Trophoblast cell (in vitro differentiated cells and primary cell): ENCODE measurements at regions not wholly inside any gene's neighbourhood (a gene's known extent, or its start where the extent isn't known, plus 50 kb on each side); places are given as distances from the start of the nearest gene placed in this dataset.

Experiments
- DNase-seq, 2 donors: peaks; one replicate each; pipeline ENCODE4 v3.0.0-alpha.2; 2016
- H2AFZ ChIP-seq: 2 replicates; pipeline ENCODE4 v1.6.1; 2013; ENCODE audit warnings: low read length, moderate library complexity, mild to moderate bottlenecking; ENCODE audit not compliant: insufficient read depth, poor library complexity
- H2AK5ac ChIP-seq: 2 replicates; pipeline ENCODE4 v1.6.1; 2013; ENCODE audit warnings: mild to moderate bottlenecking, low read length
- H2BK120ac ChIP-seq: 2 replicates; pipeline ENCODE4 v1.6.1; 2013; ENCODE audit warnings: low read length, mild to moderate bottlenecking, moderate library complexity; ENCODE audit not compliant: insufficient read depth, poor library complexity
- H2BK12ac ChIP-seq: 2 replicates; pipeline ENCODE4 v1.6.1; 2013; ENCODE audit warnings: mild to moderate bottlenecking, low read length, moderate library complexity
- H2BK5ac ChIP-seq: 2 replicates; pipeline ENCODE4 v1.6.1; 2013; ENCODE audit warnings: low read length, low read depth, moderate library complexity, mild to moderate bottlenecking; ENCODE audit not compliant: poor library complexity
- H3K14ac ChIP-seq: 2 replicates; pipeline ENCODE4 v1.6.1; 2013; ENCODE audit warnings: mild to moderate bottlenecking, low read length
- H3K18ac ChIP-seq: 2 replicates; pipeline ENCODE4 v1.6.1; 2013; ENCODE audit warnings: mild to moderate bottlenecking, low read length
- H3K23ac ChIP-seq: 2 replicates; pipeline ENCODE4 v1.6.1; 2013; ENCODE audit warnings: low read length
- H3K27ac ChIP-seq: 2 replicates; pipeline ENCODE4 v1.5.1; 2013; ENCODE audit warnings: low read depth, mild to moderate bottlenecking, inconsistent platforms, low read length, moderate library complexity
- H3K27me3 ChIP-seq: 2 replicates; pipeline ENCODE4 v1.6.1; 2013; ENCODE audit warnings: inconsistent platforms, mild to moderate bottlenecking, low read length, moderate library complexity; ENCODE audit not compliant: insufficient read depth
- H3K36me3 ChIP-seq, 2 experiments: 1 replicate in 1 of 2; 2 replicates in 1 of 2; pipeline ENCODE4 v1.6.1; 2013; ENCODE audit warnings: low read length in 2 of 2, mild to moderate bottlenecking in 2 of 2, moderate library complexity in 1 of 2; ENCODE audit not compliant: insufficient read depth in 2 of 2, control insufficient read depth in 1 of 2
- H3K4ac ChIP-seq: 2 replicates; pipeline ENCODE4 v1.6.1; 2013; ENCODE audit warnings: low read depth, mild to moderate bottlenecking, low read length, moderate library complexity
- H3K4me1 ChIP-seq, 2 experiments: 1 replicate in 1 of 2; 2 replicates in 1 of 2; pipeline ENCODE4 v1.6.1; 2013; ENCODE audit warnings: low read length in 2 of 2, mild to moderate bottlenecking in 2 of 2, moderate library complexity in 1 of 2; ENCODE audit not compliant: insufficient read depth in 2 of 2, control insufficient read depth in 1 of 2
- H3K4me2 ChIP-seq: 2 replicates; pipeline ENCODE4 v1.6.1; 2013; ENCODE audit warnings: inconsistent platforms, mild to moderate bottlenecking, low read length, moderate library complexity
- H3K4me3 ChIP-seq: 2 replicates; pipeline ENCODE4 v1.5.1; 2013; ENCODE audit warnings: mild to moderate bottlenecking, low read depth, low read length, inconsistent platforms
- H3K79me1 ChIP-seq: one replicate; pipeline ENCODE4 v1.6.1; 2013; ENCODE audit warnings: low read length
- H3K79me2 ChIP-seq: 2 replicates; pipeline ENCODE4 v1.6.1; 2013; ENCODE audit warnings: low read length, mild to moderate bottlenecking; ENCODE audit not compliant: control insufficient read depth, insufficient read depth, poor library complexity
- H3K9ac ChIP-seq: 2 replicates; pipeline ENCODE4 v1.6.1; 2013; ENCODE audit warnings: mild to moderate bottlenecking, low read length
- H3K9me3 ChIP-seq: 2 replicates; pipeline ENCODE4 v1.6.1; 2013; ENCODE audit warnings: low read depth, mild to moderate bottlenecking, control low read depth, inconsistent platforms, low read length; ENCODE audit not compliant: insufficient read depth
- H4K12ac ChIP-seq: 2 replicates; pipeline ENCODE4 v1.6.1; 2013; ENCODE audit warnings: low read depth, mild to moderate bottlenecking, low read length, moderate library complexity
- H4K8ac ChIP-seq: 2 replicates; pipeline ENCODE4 v1.6.1; 2013; ENCODE audit warnings: low read depth, mild to moderate bottlenecking, low read length, moderate library complexity
- H4K91ac ChIP-seq: one replicate; pipeline ENCODE4 v1.6.1; 2013; ENCODE audit warnings: low read depth, mild to moderate bottlenecking, low read length, moderate library complexity
- WGBS: extraction: QIAGEN DNeasy Blood & Tissue Kit; methylation state at CpG from one replicate; pipeline ENCODE4 v1.1.7; 2013; ENCODE audit warnings: missing lambda C conversion rate; ENCODE audit not compliant: insufficient read length, insufficient coverage; ENCODE audit errors: extremely low coverage; 5-methylcytosine and 5-hydroxymethylcytosine counted together

- no peak overlapping the region for H4K91ac ChIP-seq
- no peak overlapping the region for H3K4me2 ChIP-seq
- H2BK120ac ChIP-seq: no peak overlapping the region
- no peaks in the 10 kb centered on the region for H3K9me3 ChIP-seq
- no peaks in the 10 kb centered on the region for H3K79me1 ChIP-seq
- no peak overlapping the region for H3K4me3 ChIP-seq
- no peak overlapping the region for H3K23ac ChIP-seq
- DNase-seq: no peak
- H3K36me3 ChIP-seq: no peaks in the 10 kb centered on the region
- H3K27ac ChIP-seq: no peak overlapping the region
- no peak overlapping the region for H3K18ac ChIP-seq
- H3K14ac ChIP-seq: no peak overlapping the region
- H4K12ac ChIP-seq: no peak overlapping the region
- H3K4ac ChIP-seq: no peak overlapping the region
- no peak overlapping the region for H3K9ac ChIP-seq
- H2AFZ ChIP-seq: no peak overlapping the region
- no peak overlapping the region for H2AK5ac ChIP-seq
- H2BK12ac ChIP-seq: no peak overlapping the region
- H3K27me3 ChIP-seq: no peaks in the 10 kb centered on the region
- no peak overlapping the region for H4K8ac ChIP-seq
- no CpG with 5 or more reads among the region's 4 CpGs for WGBS
- H3K4me1 ChIP-seq: no peaks in the 10 kb centered on the region
- no peaks in the 10 kb centered on the region for H3K79me2 ChIP-seq
- no peak overlapping the region for H2BK5ac ChIP-seq
Measured at GRCh38 chr13:47548294-47548840, 452.7 kb downstream of the SUCLA2 start.

GRCh38 chr13:47546391-47547225 lies 454.5 kb downstream of the SUCLA2 start:
- Histone ChIP-seq H3K27me3 (no peaks in the 10 kb centered on the region), H3K36me3 (no peaks in the 10 kb centered on the region), H3K18ac (no peak overlapping the region), H3K4ac (no peak overlapping the region), H4K12ac (no peak overlapping the region), H3K79me1 (no peaks in the 10 kb centered on the region), H3K23ac (no peak overlapping the region), H2BK12ac (no peak overlapping the region), H3K9me3 (no peaks in the 10 kb centered on the region), H3K4me1 (no peaks in the 10 kb centered on the region), H2AFZ (no peak overlapping the region), H3K4me2 (no peak overlapping the region), H2BK5ac (no peak overlapping the region), H4K8ac (no peak overlapping the region), H3K14ac (no peak overlapping the region), H2BK120ac (no peak overlapping the region), H3K4me3 (no peak overlapping the region), H3K79me2 (no peaks in the 10 kb centered on the region), H3K27ac (no peak overlapping the region), H2AK5ac (no peak overlapping the region), H4K91ac (no peak overlapping the region), H3K9ac (no peak overlapping the region)
- DNase-seq: no peak
- no CpG with 5 or more reads among the region's 7 CpGs for WGBS

- no peak overlapping the region for H2BK12ac ChIP-seq
- H4K12ac ChIP-seq: no peak overlapping the region
- no peak overlapping the region for H2AFZ ChIP-seq
- H3K4me3 ChIP-seq: no peak overlapping the region
- H3K23ac ChIP-seq: no peak overlapping the region
- H3K9ac ChIP-seq: no peak overlapping the region
- H4K8ac ChIP-seq: no peak overlapping the region
- H3K4me1 ChIP-seq: no peaks in the 10 kb centered on the region
- H3K79me2 ChIP-seq: no peaks in the 10 kb centered on the region
- no CpG with 5 or more reads among the region's 5 CpGs for WGBS
- H3K18ac ChIP-seq: no peak overlapping the region
- H3K14ac ChIP-seq: no peak overlapping the region
- no peaks in the 10 kb centered on the region for H3K79me1 ChIP-seq
- no peak overlapping the region for H2BK120ac ChIP-seq
- no peak overlapping the region for H3K27ac ChIP-seq
- H3K36me3 ChIP-seq: no peaks in the 10 kb centered on the region
- no peaks in the 10 kb centered on the region for H3K9me3 ChIP-seq
- no peak overlapping the region for H2AK5ac ChIP-seq
- H2BK5ac ChIP-seq: no peak overlapping the region
- H3K4me2 ChIP-seq: no peak overlapping the region
- no peak for DNase-seq
- no peak overlapping the region for H3K4ac ChIP-seq
- no peak overlapping the region for H4K91ac ChIP-seq
- no peaks in the 10 kb centered on the region for H3K27me3 ChIP-seq
Measured at GRCh38 chr13:47545201-47546024, 455.7 kb downstream of the SUCLA2 start.

GRCh38 chr13:47539317-47539716 lies 461.8 kb downstream of the SUCLA2 start:
- WGBS: no CpG with 5 or more reads among the region's 2 CpGs
- Histone ChIP-seq H4K12ac (no peak overlapping the region), H3K4me3 (no peak overlapping the region)

More at GRCh38 chr13:47539317-47539716, 461.8 kb downstream of the SUCLA2 start:
- no peak overlapping the region for H4K8ac ChIP-seq
- H3K36me3 ChIP-seq: no peaks in the 10 kb centered on the region
- no peaks in the 10 kb centered on the region for H3K27me3 ChIP-seq
- H3K4ac ChIP-seq: no peak overlapping the region
- no peak overlapping the region for H4K91ac ChIP-seq
- no peak overlapping the region for H3K4me2 ChIP-seq
- no peak overlapping the region for H3K23ac ChIP-seq
- no peaks in the 10 kb centered on the region for H3K9me3 ChIP-seq
- no peaks in the 10 kb centered on the region for H3K79me2 ChIP-seq
- no peak overlapping the region for H3K9ac ChIP-seq
- H3K27ac ChIP-seq: no peak overlapping the region
- no peak overlapping the region for H3K18ac ChIP-seq
- no peak overlapping the region for H2AK5ac ChIP-seq
- H3K14ac ChIP-seq: no peak overlapping the region
- DNase-seq: no peak
- no peak overlapping the region for H2AFZ ChIP-seq
- H2BK5ac ChIP-seq: no peak overlapping the region
- H2BK12ac ChIP-seq: no peak overlapping the region
- H3K79me1 ChIP-seq: no peaks in the 10 kb centered on the region
- H3K4me1 ChIP-seq: no peaks in the 10 kb centered on the region
- no peak overlapping the region for H2BK120ac ChIP-seq
